Medulla oblongata (tissue), 1 donor: ENCODE measurements at regions not wholly inside any gene's neighbourhood (a gene's known extent, or its start where the extent isn't known, plus 50 kb on each side); places are given as distances from the start of the nearest gene placed in this dataset.
"Not testable (repeated sequence)": the region's sequence is repeated elsewhere in the genome, so short reads cannot be mapped to it uniquely, and the experiment has no call there.

Experiments used
- DNase-seq: peaks from one replicate; pipeline ENCODE4 v3.0.0-alpha.2; 2015; ENCODE audit errors: extremely low spot score

DNA sequence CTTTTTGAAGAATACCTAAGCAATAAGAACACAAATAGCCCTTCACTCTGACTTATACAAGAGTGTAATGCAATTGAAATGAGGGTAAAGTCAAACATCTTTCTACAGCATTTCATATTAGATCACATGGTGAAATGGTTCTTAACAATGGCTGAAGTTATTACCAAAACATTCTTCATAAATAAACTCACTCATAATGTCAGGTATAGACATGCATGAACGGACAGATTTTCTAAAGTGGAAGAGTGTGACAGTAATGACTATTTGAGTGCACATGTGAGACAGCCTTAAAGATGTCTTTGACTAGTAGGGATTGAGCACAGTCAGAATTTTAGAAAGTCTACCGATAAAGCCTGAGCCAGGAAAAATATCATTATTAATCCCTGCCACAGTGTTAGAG, 471.0 kb downstream of the ZPLD1 start:
- no peak for DNase-seq

DNA sequence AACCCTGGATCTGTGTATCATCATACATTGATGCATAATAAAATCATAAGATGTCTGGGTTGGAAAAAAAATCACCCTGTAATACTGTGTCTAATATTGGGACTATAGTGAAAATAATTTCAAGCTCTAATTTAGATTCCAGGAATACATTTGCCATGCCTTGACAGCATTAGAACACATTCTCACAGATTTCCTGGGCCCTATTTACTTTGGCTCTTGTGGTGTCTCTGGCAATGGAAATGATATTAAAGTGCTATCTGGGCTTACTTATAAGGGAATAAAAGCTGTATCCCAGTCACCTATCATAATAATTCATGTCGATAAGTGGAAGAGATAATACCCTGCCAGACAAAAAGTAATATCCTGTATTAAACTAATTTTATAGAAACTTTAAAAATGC, 472.0 kb downstream of the ZPLD1 start:
- no peak for DNase-seq

DNA sequence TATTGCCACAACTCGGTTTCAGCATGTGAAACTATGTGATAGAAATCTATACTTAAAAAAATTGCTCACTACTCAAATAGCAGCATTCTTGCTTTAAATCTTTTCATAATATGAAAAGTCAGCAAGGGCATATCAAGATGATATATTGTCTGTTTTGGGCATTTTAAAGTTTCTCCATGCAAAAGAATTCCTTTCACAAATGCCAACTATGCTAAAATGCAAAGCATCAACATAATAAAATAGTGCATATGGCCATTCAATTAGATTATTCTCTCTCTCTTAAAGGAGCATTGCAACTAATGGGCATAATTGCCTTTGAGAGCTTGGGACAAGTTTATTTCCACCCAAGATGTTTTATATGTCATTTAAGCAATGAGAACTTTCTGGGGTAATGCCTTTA, 475.1 kb downstream of the ZPLD1 start:
- no peak for DNase-seq

DNA sequence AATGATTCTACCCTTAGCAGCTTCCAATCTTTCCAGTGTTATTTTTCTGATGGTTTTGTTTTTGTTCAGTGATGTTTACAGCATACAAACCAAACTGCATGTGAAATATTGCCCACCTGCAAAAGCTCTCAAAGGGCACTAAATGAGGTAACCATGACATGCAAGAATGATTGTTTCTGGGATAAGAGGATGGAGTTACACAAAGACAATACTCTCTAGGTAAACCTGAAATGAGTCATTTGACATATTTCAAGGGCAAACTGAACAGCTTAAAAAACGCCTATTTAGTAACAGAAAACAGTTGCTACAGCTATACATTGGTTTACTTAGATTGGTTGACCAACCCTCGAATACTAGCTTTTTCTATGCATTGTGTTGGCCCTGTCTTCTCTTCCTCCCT, 481.7 kb downstream of the ZPLD1 start:
- no peak for DNase-seq

DNA sequence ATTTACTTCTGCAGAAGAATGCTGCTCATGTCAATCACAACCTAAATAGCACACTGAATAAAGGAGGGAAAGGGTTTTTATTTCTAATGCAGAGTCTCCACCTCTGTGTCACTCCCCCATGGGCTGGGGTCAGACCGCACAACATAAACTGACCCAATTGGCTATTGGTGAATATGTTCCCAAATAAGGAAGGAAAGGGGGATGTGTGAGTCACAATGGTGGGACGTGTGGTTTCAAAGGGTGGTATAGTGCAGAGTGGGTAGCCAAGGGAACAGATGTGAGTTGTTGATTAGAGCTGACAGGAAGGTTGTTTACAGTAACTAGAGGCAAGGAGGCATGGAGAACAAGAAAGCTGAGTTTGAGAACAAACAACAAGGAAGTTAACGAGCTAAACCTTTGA, 491.8 kb downstream of the ZPLD1 start:
- no peak for DNase-seq

DNA sequence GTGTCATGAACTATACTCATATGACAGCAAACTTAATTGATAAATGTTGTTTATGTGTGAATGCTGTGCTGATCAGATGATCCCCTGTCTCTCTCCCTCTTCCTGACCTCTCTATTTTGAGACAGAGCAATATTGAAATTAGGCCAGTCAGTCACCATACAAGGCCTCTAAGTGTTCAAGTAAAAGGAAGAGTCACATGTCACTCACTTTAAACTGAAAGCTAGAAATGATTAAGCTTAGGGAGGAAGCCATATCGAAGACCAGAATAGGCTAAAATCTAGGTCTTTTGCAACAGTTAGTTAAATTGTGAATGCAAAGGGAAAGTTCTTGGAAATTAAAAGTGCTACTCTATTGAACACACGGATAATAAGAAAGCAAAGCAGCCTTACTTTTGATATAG, 498.6 kb downstream of the ZPLD1 start:
- DNase-seq, result no peak

DNA sequence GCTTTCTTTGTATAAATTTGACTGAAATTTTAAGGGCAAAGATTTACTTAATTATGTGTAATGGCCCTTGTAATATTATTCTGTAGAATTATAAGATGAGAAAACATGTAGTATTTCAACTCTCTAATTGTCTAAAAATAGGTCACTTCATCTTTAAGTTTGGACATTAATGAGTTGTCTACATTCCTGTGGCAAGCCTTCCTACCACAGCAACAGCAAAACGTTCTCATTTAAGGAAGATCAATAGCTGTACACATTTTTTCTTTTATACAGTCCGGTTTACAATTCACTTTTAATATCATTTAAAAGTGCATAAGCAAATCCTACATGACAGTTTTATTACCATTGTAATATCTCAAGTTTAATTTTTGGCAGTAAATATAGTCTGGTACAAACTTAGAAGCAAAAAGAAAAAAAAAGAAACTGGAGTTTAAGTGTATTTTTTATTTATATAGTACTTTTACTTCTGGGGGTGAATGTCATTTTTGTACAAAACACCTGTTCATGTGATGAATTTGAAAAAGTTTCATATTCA, 501.8 kb downstream of the ZPLD1 start:
- no peak for DNase-seq

DNA sequence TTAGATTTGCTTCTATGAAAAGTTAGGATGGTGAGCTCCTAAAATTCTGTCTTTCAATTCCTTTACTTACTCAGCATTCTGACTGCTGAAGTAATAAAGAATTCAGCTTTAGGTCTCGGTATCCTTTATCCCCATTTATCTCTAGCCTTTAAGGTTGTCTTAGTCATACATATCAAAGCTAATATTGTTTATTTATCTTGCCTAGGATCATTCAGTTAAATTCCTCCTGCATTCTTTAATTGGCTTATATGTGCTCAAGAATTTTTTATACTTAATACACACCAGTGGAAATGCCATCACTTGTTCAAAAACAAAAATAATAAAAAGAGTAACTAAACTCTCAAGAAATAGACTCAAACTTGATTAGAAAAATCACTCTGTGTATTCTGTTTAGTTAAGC, 507.0 kb downstream of the ZPLD1 start:
- no peak for DNase-seq

DNA sequence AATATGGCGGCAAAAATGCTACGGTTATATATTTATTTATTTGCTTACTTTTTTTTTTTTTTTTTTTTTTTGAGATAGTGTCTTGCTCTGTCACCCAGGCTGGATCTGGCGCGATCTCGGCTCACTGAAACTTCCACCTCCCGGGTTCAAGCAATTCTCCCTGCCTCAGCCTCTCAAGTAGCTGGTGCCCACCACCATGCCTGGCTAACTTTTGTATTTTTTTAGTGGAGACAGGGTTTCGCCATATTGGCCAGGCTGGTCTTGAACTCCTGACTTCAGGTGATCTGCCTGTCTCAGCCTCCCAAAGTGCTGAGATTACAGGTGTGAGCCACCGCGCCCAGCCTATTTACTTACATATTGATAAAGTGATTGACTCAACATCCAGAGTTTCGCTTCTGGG, 511.6 kb downstream of the ZPLD1 start:
- DNase-seq, result not testable (repeated sequence)

DNA sequence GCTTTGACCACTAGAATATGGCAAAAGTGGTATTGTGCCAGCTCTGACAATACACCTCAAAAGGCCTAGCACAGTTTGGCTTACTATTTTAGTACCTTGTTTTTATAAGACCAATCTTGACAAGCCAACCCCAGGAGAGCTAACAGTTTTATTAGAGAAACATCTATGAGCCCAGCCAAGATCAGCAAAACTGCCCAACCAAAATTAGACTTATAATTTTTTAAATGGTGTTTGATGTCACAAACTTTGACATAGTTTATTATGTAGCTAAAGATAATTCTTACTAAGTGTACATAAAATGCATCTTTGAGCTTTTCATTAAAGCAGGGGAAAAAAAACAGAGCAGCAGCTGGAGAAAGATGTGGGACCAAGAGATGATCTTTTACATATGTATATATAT, 537.5 kb downstream of the ZPLD1 start:
- no peak for DNase-seq

DNA sequence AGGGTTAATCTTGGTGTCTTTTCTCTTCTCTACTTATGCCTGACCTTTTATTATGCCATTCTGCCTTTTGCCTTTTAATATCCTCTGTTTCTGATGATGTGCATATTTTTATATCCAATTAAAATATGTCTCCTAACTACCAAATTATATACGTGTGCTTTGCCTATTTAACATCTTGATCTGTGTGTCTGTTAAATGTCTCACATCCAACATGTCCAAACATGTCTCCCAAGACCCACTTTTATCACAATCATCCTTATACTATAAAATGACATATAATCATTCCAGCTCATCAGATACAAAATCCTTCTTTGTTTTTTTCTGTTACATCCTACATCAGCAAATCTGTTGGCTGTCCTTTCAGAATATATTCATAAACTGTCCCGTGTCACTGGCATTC, 539.5 kb downstream of the ZPLD1 start:
- no peak for DNase-seq

DNA sequence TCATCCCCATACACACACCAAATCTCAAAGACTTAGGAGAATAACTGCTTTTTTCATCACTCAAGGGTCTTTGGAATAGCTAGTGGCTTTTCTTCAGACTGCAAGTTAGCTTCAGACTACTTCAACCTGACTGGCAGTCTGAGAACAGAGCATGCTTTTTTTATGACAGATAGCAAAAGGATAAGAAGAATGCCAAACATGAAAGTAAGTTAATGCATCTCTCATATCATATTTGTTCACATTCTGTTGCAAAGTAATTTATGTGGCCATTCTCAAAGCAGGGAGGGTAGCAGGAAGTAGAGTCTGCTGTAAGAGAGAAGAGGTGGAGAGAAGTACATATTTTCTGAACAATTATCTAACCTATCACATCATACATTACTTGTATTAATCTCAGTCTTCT, 544.4 kb downstream of the ZPLD1 start:
- DNase-seq, result no peak

DNA sequence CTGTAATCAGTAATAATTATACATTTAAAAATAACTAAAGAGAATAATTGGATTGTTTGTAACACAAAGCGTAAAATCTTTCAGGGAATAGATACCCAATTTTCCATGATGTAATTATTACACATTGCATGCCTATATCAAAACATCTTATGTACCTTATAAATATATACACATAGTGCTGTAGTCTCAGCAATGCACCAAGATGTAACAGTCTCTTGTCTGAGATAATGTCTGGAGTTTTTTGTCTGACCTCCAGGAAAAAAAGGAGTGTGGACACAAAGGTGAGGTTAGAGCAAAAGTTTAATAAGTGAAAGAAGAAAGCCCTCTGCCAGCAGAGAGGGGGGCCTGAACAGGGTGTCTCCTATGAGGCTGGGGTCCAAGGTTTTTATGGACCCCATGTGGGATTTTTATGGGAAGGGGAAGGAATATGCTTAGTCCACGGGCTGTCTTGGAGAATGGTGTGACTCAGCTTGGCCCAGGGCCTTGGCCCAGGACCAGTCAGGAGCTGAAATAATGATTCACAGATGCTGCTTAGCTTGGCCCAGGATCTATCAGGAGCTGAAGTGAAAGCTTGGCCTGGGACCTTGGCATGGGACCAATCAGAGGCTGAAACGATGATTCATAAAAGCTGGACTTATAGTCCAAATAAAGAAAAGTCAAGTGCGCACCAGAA, 545.0 kb downstream of the ZPLD1 start:
- peak; percentile 10 for DNase-seq

DNA sequence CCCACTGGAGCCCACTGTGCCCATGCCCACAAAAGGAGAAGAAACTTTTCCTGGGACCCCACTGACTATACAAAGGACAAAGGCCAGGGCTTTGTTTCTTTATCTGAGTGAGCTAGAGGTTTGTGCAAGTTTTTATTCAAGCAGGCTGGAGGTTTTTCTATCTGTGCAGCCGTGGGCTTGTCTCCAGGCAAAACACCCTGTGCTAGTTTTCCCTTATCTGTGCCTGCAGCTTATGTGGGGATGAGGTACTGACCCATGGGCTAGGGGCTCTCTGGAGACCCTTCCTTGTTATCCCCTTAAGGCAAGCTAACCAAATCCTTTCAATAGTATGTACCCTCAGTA, 545.5 kb downstream of the ZPLD1 start:
- no peak for DNase-seq

DNA sequence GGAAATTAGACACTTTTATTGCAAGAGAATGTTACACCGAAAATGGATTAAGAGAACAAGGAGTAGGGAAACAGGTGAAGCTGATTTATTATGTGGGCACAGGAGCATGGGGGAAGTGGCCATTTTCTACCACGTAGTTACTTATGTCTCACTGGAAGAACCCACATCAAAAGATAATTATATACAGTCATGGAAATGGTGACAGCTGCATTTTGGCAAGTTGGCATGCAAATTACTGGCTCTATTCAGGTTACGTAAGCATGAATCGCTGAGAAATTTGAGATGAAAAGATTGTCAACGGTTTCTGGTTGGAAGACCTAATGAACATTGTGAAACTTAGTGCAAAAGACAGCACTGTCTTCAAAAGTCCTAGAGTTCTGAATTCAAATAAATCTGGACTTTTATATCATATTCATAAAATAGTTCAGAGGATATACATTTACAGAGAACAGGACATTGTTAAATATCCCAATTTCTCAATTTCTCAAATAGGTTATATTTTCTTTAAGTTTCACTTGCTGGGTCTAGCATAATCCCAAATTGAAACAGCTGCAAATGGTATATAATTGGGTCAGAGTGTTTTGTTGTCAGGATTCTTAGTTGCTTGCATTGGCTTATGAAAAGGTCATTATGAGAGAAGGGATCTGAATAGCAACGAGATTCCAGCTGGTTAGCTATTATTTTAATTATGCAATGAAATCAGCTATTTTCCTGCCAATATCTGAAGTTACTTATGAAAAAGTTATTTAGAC, 567.8 kb downstream of the ZPLD1 start:
- DNase-seq, result no peak

DNA sequence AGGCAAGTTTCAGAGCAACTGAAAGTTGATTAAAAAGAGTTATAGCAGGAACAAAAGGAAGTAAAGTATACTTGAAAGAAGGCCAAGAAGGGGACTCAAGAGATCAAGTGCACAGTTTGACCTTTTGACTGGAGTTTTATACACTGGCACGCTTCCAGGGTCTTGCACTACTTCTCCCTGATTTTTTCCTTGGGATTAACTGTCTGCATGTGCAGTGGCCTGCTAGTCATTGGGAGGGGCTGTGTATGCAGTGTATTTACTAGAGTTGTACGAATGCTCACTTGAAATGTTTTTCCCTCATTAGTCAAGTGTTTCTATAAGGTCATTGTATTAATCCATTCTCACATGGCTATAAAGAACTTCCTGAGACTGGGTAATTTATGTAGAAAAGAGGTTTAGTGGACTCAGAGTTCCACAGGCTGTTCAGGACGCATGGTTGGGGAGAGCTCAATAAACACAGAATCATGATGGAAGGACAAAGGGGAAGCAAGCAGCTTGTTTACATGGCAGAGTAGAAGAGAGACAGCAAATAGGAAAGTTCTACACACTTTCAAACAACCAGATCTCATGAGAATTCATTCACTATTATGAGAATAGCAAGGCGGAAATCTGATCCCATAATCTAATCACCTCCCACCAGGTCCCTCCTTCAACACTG, 571.8 kb downstream of the ZPLD1 start:
- no peak for DNase-seq

DNA sequence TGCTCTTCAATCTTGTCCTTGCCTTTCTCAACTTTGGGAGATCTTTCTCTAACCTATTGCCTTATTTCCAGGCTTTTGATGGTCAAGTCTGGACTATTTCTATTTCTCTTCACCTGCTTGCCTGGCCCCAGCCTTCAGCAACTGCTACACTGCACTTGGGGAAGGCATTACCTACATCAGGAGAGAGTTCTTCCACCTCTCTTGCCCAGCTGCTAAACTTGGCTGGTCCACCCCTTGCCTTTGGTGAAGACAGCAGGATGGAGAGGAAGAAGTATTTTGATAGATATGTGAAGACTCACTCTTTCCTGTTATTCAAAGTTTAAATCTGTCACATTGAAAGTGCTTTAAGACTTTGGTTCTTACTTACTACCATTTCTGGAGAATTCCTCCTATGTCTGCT, 574.8 kb downstream of the ZPLD1 start:
- no peak for DNase-seq

DNA sequence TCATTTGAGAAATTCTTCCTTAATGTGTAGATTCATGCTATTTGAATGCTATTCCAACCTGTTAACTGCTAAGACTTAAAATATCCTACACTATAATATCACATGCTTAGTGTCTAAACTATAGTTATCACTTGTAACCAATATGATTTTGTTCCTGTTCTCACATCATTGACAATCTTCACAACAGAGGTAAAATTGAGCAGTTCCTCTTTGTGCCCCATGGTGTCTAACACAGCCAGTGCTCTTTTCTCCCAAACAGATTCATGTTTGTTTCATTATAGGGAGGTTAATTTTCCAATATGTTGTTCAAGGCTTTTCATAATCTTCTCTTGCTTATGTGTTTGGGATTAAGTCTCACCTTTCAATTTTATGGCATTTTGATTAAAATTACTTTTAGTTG, 591.1 kb downstream of the ZPLD1 start:
- no peak for DNase-seq

DNA sequence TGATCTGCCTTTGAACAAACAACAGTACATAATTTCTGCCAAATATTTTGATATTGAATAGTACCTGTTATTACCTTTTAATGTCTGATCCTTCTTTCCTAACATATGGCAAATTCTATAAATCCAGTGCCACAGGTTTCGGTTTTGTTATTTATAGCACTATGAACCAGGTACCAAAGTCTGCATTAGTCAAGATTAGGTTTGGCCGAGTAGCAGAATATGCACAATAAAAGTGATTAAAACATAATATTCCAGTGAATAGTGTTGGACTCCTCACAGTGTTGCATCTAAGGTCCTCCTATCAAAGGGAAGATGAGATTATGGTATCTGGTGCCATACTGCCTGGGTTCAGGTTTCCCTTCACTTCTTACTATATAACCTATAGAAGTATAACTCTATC, 599.0 kb downstream of the ZPLD1 start:
- no peak for DNase-seq

DNA sequence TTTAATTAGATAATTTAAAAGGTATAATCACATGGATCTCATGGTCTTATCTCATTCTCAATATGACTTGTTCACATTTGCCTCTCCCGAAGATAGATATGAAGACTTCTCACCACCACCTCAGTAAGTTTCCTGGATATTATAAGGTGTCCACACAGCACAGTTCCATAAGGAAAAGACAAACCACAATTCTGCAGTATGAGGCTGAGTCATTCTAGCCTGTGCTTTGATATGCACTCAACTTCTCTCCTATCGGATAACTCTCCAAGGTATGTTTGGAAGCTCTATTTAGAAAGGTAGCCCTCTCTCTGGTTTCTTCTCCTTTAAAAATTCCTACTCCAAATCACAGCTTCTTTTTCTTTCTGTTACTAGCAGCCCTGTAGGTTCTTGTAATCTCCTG, 612.8 kb downstream of the ZPLD1 start:
- DNase-seq, result no peak

DNA sequence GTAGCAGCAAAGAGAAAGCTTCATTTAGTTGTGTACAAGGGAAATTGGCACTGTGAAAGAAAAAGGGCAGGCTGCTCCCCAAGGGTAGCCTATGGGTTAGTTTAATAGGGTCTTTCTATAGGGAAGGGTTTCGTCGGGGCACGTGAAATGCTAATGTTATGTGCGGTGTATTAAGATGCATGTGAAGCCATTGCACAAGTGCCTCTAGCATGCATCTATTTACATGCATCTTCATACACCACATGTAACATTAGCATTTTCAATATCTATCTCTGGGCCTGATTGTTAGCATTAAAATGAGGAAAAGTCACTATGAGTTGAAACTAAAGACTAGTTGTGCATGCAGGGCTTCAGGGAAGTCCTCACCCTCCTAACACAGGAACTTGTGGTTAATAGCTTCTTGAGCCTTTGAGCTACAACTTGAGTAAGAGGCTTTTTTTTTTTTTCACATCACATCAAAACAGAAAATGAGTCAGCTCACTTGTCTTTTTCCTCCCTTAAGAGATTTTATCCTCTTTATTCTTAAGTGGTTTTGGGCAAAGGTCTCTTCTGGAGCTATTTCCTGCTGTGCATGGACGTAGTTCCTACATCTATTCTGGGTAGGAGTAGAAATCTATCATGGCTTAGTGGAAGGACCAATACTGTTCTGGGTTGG, 613.4 kb downstream of the ZPLD1 start:
- DNase-seq, result peak; percentile 29

DNA sequence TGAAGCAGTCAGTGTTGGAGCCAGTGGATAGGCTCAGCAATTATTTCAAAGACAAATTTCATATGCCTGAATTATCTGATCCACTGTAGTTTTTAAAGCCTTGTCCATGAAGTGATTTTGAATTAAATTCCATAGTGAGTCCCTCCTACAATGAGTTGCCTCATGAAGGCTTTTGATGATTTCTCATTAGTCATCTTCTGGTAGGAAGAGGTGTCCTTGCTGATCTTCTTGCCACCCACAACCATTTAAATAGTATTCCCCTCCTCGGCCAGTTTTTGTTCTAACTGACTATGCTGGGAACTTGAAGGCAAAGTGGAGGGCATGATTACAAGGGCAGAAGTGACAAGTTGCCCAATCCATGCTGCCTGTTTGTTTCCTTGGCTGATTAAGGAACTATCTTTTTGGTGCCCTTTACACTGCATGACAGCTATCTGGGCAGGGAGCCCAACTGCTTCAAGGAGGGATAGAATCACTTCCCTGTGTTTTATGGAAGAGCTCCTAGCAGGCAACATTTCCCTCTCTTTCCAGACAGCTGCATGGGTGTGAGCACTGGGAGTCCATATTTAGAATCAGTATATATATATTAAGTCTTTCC, 617.5 kb downstream of the ZPLD1 start:
- DNase-seq, result peak; percentile 63
